Aorta (tissue), 5 donors: ENCODE measurements at regions not wholly inside any gene's neighbourhood (a gene's known extent, or its start where the extent isn't known, plus 50 kb on each side); places are given as distances from the start of the nearest gene placed in this dataset.

Source experiments
- ATAC-seq: fragments of 200-7000 bp; cut with Tn5 transposase; one replicate; pipeline ENCODE4 v1.9.1; 2022; ENCODE audit warnings: moderate library complexity; ENCODE audit not compliant: low FRiP score
- DNase-seq, 2 donors: peaks; one replicate each; pipeline ENCODE4 v3.0.0-alpha.2; 2020
- H3K27ac ChIP-seq, 2 donors: one replicate each; pipeline ENCODE4 v1.5.1; 2013; ENCODE audit warnings: low read length in 2 of 2, mild to moderate bottlenecking in 2 of 2, moderate library complexity in 2 of 2, control low read depth in 1 of 2, inconsistent platforms in 1 of 2, low read depth in 1 of 2
- H3K27me3 ChIP-seq, 2 donors: one replicate each; pipeline ENCODE4 v1.6.1; 2013; ENCODE audit warnings: control low read depth in 1 of 2, low read length in 1 of 2, mild to moderate bottlenecking in 1 of 2, moderate library complexity in 1 of 2; ENCODE audit not compliant: insufficient read depth in 2 of 2, control insufficient read depth in 1 of 2
- H3K36me3 ChIP-seq, 2 donors: one replicate each; pipeline ENCODE4 v1.6.1; 2013; ENCODE audit warnings: control low read depth in 1 of 2, low read length in 1 of 2, mild to moderate bottlenecking in 1 of 2; ENCODE audit not compliant: insufficient read depth in 2 of 2, control insufficient read depth in 1 of 2
- H3K4me1 ChIP-seq, 2 donors: one replicate each; pipeline ENCODE4 v1.6.1; 2013; ENCODE audit warnings: low read length in 2 of 2, control low read depth in 1 of 2, mild to moderate bottlenecking in 1 of 2, moderate library complexity in 1 of 2; ENCODE audit not compliant: insufficient read depth in 2 of 2, control insufficient read depth in 1 of 2
- H3K4me3 ChIP-seq, 2 donors: one replicate each; pipeline ENCODE4 v1.5.1; 2013; ENCODE audit warnings: low read length in 2 of 2, control low read depth in 1 of 2, mild to moderate bottlenecking in 1 of 2
- H3K9me3 ChIP-seq: one replicate; pipeline ENCODE4 v1.6.1; 2013; ENCODE audit warnings: mild to moderate bottlenecking, low read length; ENCODE audit not compliant: control insufficient read depth
- WGBS, 2 donors: extraction: QIAGEN DNeasy Blood & Tissue Kit; methylation state at CpG; one replicate each; pipeline ENCODE4 v1.1.7; 2013; 5-methylcytosine and 5-hydroxymethylcytosine counted together
- intact Hi-C, 2 donors: fragments of 100-400 bp; cut with DNase I; formaldehyde crosslinking; loops; one replicate each; pipeline versions ENCODE4 v1.14.2 to v1.15.0; 2022
- donor health status: healthy with polysubstance abuse.
- donor health status: Bipolar disorder and iron deficiency.
- donor health status: DM: no; HTN: no; CAD: no.
- donor health status: DM: no; HTN: no; CAD: no.
- donor health status: DM: yes; HTN: yes; CAD: no.

DNA sequence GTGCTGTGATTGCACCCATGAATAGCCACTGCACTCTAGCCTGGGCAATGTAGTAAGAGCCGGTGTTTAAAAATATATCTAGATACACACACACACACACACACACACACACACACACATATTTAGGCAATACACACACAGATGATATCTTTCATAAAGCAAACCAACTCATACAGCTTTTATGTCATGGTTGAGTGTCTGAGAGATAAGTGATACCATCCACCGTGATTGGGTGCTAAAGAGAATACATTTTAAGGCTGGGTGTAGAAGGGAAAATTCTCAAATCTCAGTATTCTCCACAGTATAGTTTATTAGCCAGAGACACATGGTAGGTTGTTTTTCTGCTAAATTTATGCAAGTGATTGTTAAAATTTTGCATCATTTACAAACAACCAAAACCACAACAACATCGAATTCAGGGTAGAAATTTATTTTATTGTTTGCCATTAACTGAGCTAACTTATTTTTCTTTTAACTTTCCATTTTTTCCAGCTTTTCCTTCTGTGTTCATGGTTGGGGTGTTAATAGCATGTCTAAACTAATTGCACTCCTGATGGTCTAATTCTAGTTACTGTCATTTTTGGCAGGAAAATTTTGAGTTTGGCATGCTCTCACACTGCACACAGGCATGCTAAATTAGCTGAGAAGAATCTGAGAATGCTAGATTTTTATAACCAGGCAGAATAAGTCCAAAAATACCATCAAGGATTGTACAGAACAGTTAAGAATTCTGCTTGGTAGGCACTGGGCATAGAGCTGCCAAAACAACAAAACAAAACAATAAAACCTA lies 57.9 kb upstream of the SYPL1 start:
- H3K27ac ChIP-seq = no peak overlapping the region
- no peak overlapping the region for H3K4me3 ChIP-seq
- ATAC-seq = no peak
- no peaks in the 10 kb centered on the region for H3K4me1 ChIP-seq
- intact Hi-C loops = loop anchor here (10.0 kb wide), 3 partner anchors 485 to 565 kb away; partner anchors contain the start of gene CCDC71L (in 1 of the 2)
- no peaks in the 10 kb centered on the region for H3K9me3 ChIP-seq
- 61 to 62% methylated on average over 3 of the region's 3 CpGs for WGBS, 2 donors
- H3K36me3 ChIP-seq = no peaks in the 10 kb centered on the region
- no peaks in the 10 kb centered on the region for H3K27me3 ChIP-seq
- no peak for DNase-seq

DNA sequence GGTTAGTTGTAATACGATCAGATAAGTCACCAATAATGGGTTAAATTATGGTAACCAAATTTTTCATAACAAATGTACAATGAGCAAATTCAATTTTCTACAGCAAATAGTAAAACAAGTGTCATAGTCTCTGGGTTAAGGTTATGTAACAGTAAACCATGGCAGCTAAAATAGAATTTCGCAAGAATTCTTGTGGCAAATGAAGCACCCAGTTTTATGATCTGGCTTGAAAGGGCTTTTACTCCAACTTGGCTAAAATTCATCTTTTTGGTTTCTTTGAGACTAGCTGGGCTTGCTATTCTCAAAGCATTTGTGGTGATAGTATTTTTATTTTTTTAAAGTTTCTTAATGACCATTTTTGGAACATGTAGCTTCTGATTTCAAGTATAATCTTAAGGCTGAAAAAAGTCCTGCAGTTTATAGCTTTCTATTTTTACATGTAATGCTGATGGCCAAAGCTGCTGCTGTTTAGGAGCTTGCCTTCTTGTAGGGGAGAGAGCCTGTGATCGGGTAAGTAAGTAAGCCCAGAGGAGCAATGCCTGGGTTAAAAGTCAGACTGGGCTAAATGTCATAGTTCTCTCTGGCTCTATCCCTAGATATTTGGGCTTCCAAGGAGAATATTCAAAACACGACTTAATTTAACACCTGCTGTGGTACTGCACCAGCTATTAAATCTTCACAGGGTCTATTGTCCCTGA lies 55.5 kb upstream of the SYPL1 start:
- Histone ChIP-seq H3K9me3 (peaks cover 5% of the 10 kb centered on the region), H3K4me3 (no peak overlapping the region), H3K27me3 (no peaks in the 10 kb centered on the region), H3K36me3 (no peaks in the 10 kb centered on the region), H3K27ac (no peak overlapping the region), H3K4me1 (no peaks in the 10 kb centered on the region)
- intact Hi-C loops = no loop called here
- ATAC-seq (peak; percentile 64), DNase-seq (no peak)
- WGBS, 2 donors = 45 to 56% methylated on average over 4 of the region's 4 CpGs

DNA sequence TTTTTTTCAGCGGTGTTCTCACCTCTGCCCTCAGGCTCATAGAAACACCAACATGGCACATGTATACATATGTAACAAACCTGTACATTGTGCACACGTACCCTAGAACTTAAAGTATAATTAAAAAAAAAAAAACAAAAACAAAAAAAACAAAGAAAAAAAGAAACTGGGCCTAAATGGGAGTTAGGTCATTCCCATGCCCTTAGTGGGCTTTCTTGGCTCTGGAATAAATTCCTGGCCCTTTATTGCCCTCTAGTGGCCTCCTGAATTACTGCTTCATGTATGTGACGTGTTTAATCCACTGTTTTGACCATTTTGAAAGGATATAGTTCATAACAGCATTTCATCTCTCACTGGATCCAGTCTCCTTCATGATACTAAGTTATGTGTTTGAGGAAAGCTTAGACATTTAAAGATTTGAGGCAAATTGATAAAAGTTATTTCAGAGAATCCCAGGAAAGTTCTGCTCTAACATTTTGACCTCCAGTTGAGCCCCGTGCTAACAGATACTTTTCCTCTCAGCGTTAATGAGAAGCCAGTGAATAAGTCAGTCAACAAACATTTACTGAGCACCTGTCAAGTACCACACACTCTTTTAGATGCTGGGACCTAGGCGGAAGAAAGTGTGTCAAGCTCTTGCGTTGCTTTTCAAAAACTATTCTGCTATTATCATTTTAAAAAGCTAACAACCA lies 54.7 kb upstream of the SYPL1 start:
- peaks cover 5% of the 10 kb centered on the region for H3K9me3 ChIP-seq
- H3K4me3 ChIP-seq = no peak overlapping the region
- ATAC-seq (peak; percentile 90), DNase-seq (no peak)
- whole genome bisulfite sequencing, 2 donors = 60 to 62% methylated on average over 7 of the region's 7 CpGs
- no peaks in the 10 kb centered on the region for H3K27me3 ChIP-seq
- no peak overlapping the region for H3K27ac ChIP-seq
- no peaks in the 10 kb centered on the region for H3K4me1 ChIP-seq
- intact Hi-C loops = no loop called here
- no peaks in the 10 kb centered on the region for H3K36me3 ChIP-seq

DNA sequence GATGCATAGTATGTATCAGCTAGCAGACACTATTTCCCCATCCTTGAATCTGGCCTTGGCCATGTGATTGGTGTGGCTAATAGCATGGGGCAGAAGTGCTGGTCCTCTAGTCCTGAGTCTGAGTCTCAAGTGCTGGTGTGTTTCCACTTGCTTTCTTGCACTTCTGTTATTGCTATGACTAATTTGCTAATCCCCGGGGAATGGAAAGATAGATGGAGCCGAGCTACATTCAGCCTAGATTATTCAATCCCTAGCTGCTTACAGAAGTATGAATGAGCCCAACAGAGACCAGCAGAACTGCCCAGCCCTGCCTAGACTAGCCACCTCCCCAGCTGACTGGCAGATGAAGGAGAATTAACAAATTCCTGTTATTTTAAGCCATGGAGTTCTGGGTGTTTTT lies 53.2 kb upstream of the SYPL1 start:
- Histone ChIP-seq H3K36me3 (no peaks in the 10 kb centered on the region), H3K27me3 (no peaks in the 10 kb centered on the region), H3K9me3 (peaks cover 5% of the 10 kb centered on the region), H3K27ac (peak overlapping the region in 1 of 2 donors; percentile 17), H3K4me1 (no peaks in the 10 kb centered on the region), H3K4me3 (no peak overlapping the region)
- DNase-seq (no peak), ATAC-seq (peak; percentile 61)
- WGBS, 2 donors = 4 to 11% methylated on average over 2 of the region's 2 CpGs
- intact Hi-C loops = no loop called here

DNA sequence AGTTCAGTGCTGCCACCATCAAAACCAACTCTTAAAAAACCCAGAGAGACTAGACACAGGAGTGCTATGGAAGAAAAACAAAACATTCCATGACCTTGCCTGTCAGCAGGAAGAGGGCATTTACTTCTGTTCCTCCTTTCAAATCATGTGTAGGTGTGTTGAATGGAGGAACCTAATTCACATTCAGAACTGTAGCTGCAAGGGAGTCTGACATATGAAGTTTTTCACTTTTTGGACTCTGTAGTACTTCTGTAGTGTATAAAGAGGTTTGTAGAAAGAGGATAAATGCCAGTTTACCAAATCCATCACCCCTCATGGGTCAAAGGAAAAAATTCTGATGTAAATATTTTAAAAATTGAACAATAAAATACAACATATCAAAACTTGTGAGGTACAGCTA lies 51.1 kb upstream of the SYPL1 start:
- ATAC-seq (no peak), DNase-seq (no peak)
- Histone ChIP-seq H3K27ac (no peak overlapping the region), H3K27me3 (no peaks in the 10 kb centered on the region), H3K4me1 (no peaks in the 10 kb centered on the region), H3K4me3 (no peak overlapping the region), H3K9me3 (peaks cover 5% of the 10 kb centered on the region), H3K36me3 (no peaks in the 10 kb centered on the region)
- intact Hi-C loops = no loop called here
